AG09319 (cell line): ENCODE measurements at regions not wholly inside any gene's neighbourhood (a gene's known extent, or its start where the extent isn't known, plus 50 kb on each side); places are given as distances from the start of the nearest gene placed in this dataset.

Experiments used
- DNase-seq: peaks from one replicate; pipeline ENCODE4 v3.0.0-alpha.2; 2010; ENCODE audit warnings: low read depth; ENCODE audit errors: extremely low read depth
- TF ChIP-seq, protein P1 (sequence below): IDR thresholded peaks from 2 replicates; pipeline ENCODE4 v1.5.1; 2011; ENCODE audit warnings: low read depth, mild to moderate bottlenecking, inconsistent platforms, low read length, moderate library complexity

DNA sequence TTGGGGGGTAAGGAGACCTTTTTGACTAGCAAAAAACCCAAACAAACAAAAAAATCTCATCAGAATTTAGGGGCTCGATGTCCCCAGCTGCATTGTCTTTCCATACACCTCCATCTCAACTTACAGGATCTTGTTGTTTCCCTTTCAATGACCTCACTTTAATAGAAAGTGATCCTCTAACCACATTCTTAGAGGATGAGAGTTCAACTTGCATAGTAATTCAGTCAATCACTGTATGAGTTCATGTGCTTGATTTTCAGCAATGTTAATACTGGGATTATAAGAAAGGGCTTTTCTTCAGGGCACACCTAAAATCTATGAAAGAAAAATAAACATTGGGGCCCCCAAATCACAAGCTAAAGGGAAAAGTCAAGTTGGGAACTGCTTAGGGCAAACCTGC, 1512.0 kb downstream of the SLITRK1 start:
- DNase-seq: no peak
- TF ChIP-seq, protein P1, sequence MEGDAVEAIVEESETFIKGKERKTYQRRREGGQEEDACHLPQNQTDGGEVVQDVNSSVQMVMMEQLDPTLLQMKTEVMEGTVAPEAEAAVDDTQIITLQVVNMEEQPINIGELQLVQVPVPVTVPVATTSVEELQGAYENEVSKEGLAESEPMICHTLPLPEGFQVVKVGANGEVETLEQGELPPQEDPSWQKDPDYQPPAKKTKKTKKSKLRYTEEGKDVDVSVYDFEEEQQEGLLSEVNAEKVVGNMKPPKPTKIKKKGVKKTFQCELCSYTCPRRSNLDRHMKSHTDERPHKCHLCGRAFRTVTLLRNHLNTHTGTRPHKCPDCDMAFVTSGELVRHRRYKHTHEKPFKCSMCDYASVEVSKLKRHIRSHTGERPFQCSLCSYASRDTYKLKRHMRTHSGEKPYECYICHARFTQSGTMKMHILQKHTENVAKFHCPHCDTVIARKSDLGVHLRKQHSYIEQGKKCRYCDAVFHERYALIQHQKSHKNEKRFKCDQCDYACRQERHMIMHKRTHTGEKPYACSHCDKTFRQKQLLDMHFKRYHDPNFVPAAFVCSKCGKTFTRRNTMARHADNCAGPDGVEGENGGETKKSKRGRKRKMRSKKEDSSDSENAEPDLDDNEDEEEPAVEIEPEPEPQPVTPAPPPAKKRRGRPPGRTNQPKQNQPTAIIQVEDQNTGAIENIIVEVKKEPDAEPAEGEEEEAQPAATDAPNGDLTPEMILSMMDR: no peak

- no peak for DNase-seq
- TF ChIP-seq, protein P1: no peak
These were observed 1517.7 kb downstream of the SLITRK1 start for GRCh38 chr13:82364525-82364924.

DNA sequence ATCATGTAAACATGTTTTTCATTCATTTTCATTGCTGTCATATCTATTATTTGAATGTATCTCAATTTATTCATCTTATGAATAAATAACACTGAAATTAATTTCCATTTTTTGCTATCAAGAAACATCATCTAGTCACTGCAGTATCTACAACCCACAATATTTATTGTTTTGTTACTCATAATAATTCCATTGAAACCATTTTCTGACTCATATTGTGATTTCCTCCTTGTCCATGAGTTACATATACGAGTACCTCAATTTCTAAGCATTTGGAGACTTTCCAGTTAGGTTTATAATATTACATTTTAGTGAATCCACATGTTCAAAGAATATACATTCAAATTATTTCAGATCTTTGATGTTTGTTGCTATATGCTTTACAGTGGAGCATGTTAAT, 1524.0 kb downstream of the SLITRK1 start:
- TF ChIP-seq, protein P1: no peak
- DNase-seq: no peak

- TF ChIP-seq, protein P1: peak; percentile 6
- no peak for DNase-seq
These were observed 1525.4 kb downstream of the SLITRK1 start for GRCh38 chr13:82356667-82357410.

- DNase-seq: no peak
- TF ChIP-seq, protein P1: no peak
These were observed 1537.4 kb downstream of the SLITRK1 start for GRCh38 chr13:82344867-82345266.

- no peak for DNase-seq
- TF ChIP-seq, protein P1: no peak
These were observed 1541.2 kb downstream of the SLITRK1 start for GRCh38 chr13:82341116-82341515.

GRCh38 chr13:82330499-82330898, 1551.8 kb downstream of the SLITRK1 start:
- no peak for DNase-seq
- TF ChIP-seq, protein P1: no peak
